ENCODE measurements at regions not wholly inside any gene's neighbourhood (a gene's known extent, or its start where the extent isn't known, plus 50 kb on each side); places are given as distances from the start of the nearest gene placed in this dataset.
"Not testable (repeated sequence)": the region's sequence is repeated elsewhere in the genome, so short reads cannot be mapped to it uniquely, and the experiment has no call there.

DNA sequence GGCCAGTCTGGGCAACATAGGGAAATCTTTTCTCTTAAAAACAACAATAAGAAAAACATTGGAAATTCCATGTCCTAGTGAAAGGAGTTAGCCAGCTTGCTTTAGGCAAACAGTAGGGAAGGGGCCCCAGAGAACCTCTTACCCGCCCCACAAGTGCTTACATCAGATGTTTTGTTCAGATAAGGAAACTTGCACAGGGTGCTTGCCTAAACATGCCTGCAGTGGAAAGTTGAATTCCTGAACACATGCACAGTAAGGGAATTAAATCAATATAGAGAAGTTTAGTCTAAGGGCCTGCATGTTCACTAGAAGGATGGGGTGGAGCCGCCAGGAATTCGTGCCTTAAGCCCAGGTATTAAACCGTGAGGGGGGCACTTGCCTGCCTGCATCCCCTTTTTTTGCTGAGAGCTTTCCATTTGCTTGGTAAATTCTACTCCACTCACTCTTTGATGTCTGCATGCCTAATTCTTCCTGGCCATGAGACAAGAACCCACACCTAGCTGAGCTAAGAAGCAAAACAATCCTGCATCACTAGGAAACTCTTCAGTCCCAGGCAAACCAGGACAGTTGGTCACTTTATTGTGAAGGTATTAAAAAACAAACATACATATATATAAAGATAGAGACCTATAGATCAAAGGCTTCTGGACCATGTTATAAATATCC, 499.0 kb downstream of the SIPA1L2 start:
- TF ChIP-seq CTCF (IDR thresholded peaks at IDR 0.05; ENCODE audit: insufficient read depth, low read length, poor library complexity, severe bottlenecking), result no peak
- Histone ChIP-seq H3K36me3 (ENCODE audit: control insufficient read depth, insufficient read depth, low read length) (no peaks in the 10 kb centered on the region), H3K27me3 (replicated peaks; ENCODE audit: control insufficient read depth, insufficient read depth, low read length) (no peaks in the 10 kb centered on the region), H3K4me3 (replicated peaks; ENCODE audit: low read depth, low read length) (no peak overlapping the region)
- DNase-seq (ENCODE audit: extremely low read depth, insufficient read length), result no peak

DNA sequence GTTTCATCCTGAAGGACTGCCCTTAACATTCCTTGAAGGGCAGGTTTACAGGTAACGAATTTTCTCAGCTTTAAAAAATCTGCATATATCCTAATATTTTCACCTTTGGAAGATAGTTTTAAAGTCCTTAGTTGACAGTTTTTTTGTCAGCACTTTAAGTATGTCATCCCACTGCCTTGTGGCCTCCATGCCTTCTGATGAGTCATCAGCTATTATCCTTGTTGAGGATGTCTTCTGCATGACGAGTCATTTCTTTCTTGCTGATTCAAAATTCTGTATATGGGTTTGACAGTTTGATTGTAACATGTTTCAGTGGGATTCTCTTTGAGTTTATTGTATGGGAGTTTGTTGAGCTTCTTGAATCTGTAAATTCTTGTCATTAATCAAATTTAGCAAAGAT, 500.6 kb downstream of the DISC1 start:
- no peaks in the 10 kb centered on the region for H3K27me3 ChIP-seq (replicated peaks; ENCODE audit: control insufficient read depth, insufficient read depth, low read length)
- no peak for DNase-seq (ENCODE audit: extremely low read depth, insufficient read length)
- H3K36me3 ChIP-seq (ENCODE audit: control insufficient read depth, insufficient read depth, low read length), result no peaks in the 10 kb centered on the region
- H3K4me3 ChIP-seq (replicated peaks; ENCODE audit: low read depth, low read length), result no peak overlapping the region
- TF ChIP-seq CTCF (IDR thresholded peaks at IDR 0.05; ENCODE audit: insufficient read depth, low read length, poor library complexity, severe bottlenecking), result no peak

GRCh38 chr1:232123775-232124659, 497.4 kb downstream of the DISC1 start:
- H3K4me3 ChIP-seq (replicated peaks; ENCODE audit: low read depth, low read length), result no peak overlapping the region
- no peaks in the 10 kb centered on the region for H3K36me3 ChIP-seq (ENCODE audit: control insufficient read depth, insufficient read depth, low read length)
- no peak for DNase-seq (ENCODE audit: extremely low read depth, insufficient read length)
- TF ChIP-seq CTCF (IDR thresholded peaks at IDR 0.05; ENCODE audit: insufficient read depth, low read length, poor library complexity, severe bottlenecking), result no peak
- no peaks in the 10 kb centered on the region for H3K27me3 ChIP-seq (replicated peaks; ENCODE audit: control insufficient read depth, insufficient read depth, low read length)

- not testable (repeated sequence) for H3K27me3 ChIP-seq (replicated peaks; ENCODE audit: control insufficient read depth, insufficient read depth, low read length); H3K36me3 ChIP-seq (ENCODE audit: control insufficient read depth, insufficient read depth, low read length); DNase-seq (ENCODE audit: extremely low read depth, insufficient read length); H3K4me3 ChIP-seq (replicated peaks; ENCODE audit: low read depth, low read length)
Measured at GRCh38 chr1:232117903-232118302, 491.3 kb downstream of the DISC1 start.

DNA sequence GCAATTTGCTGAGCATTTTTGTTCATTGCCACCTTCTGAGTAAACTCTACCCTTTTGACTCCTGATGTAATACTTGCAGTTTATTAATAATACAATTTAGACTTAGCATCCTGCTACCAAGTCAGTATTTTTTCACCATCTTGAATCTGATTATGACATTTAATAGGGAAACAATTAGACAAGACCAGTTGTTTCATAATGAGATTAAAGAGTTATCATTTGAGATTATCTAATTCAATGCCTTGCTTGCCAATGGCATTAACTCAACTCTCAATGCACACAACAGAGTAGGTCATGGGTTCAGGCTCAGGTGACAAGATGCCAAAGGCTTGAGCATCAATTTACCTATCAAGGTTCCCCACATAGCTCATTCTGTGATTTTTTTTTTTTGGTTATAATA, 488.4 kb downstream of the DISC1 start:
- no peaks in the 10 kb centered on the region for H3K36me3 ChIP-seq (ENCODE audit: control insufficient read depth, insufficient read depth, low read length)
- DNase-seq (ENCODE audit: extremely low read depth, insufficient read length), result no peak
- no peak for TF ChIP-seq CTCF (IDR thresholded peaks at IDR 0.05; ENCODE audit: insufficient read depth, low read length, poor library complexity, severe bottlenecking)

DNA sequence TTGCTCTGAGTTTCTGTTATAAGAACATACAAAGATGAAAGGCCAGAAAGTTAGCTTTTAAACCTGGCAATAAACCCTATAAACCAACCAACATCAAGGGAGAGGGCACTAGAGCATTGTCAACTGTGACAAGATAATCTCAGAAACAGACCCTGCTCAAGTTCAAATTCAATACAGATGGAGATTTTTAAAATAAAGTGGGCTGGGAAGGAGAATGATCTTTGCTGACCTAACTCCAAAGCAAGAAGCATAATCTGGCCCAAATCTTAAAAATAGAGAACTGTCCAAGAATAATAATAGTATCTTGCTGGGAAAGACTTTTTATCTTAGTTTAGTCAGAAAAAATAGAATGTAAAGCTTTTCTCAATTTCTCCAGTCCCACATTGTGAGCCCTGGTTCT, 485.5 kb downstream of the DISC1 start:
- TF ChIP-seq CTCF (IDR thresholded peaks at IDR 0.05; ENCODE audit: insufficient read depth, low read length, poor library complexity, severe bottlenecking), result no peak

More for the DNA sequence above, 488.4 kb downstream of the DISC1 start:
- Histone ChIP-seq H3K27me3 (replicated peaks; ENCODE audit: control insufficient read depth, insufficient read depth, low read length) (no peaks in the 10 kb centered on the region; the same call in 1 of the 2 replicates), H3K4me3 (replicated peaks; ENCODE audit: low read depth, low read length) (no peak overlapping the region)

More for the DNA sequence above, 485.5 kb downstream of the DISC1 start:
- no peak for DNase-seq (ENCODE audit: extremely low read depth, insufficient read length)
- no peaks in the 10 kb centered on the region; the same call in 1 of the 2 replicates for H3K27me3 ChIP-seq (replicated peaks; ENCODE audit: control insufficient read depth, insufficient read depth, low read length)
- no peak overlapping the region for H3K4me3 ChIP-seq (replicated peaks; ENCODE audit: low read depth, low read length)
- H3K36me3 ChIP-seq (ENCODE audit: control insufficient read depth, insufficient read depth, low read length), result no peaks in the 10 kb centered on the region

Measured in GM06990 (cell line).